SK-N-DZ (cell line): ENCODE measurements at regions not wholly inside any gene's neighbourhood (a gene's known extent, or its start where the extent isn't known, plus 50 kb on each side); places are given as distances from the start of the nearest gene placed in this dataset.

ENCODE experiments used
- DNase-seq: peaks from one replicate; pipeline ENCODE4 v3.0.0-alpha.2; 2015; ENCODE audit warnings: low spot score

- no peak for DNase-seq
These were observed 111.6 kb upstream of the GCFC2 start for GRCh38 chr2:75822336-75822735.

GRCh38 chr2:75820693-75821092 is 110.0 kb upstream of the GCFC2 start:
- no peak for DNase-seq

GRCh38 chr2:75810611-75811330 is 100.1 kb upstream of the GCFC2 start:
- DNase-seq: no peak

GRCh38 chr2:75808793-75809535 is 98.2 kb upstream of the GCFC2 start:
- DNase-seq: no peak

GRCh38 chr2:75807992-75808391 is 97.3 kb upstream of the GCFC2 start:
- no peak for DNase-seq

GRCh38 chr2:75801234-75801982 is 90.7 kb upstream of the GCFC2 start:
- DNase-seq: peak; percentile 6

GRCh38 chr2:75800456-75800855 is 89.7 kb upstream of the GCFC2 start:
- DNase-seq: no peak

- no peak for DNase-seq
These were observed 89.1 kb upstream of the GCFC2 start for GRCh38 chr2:75799859-75800258.

- DNase-seq: no peak
These were observed 87.9 kb upstream of the GCFC2 start for GRCh38 chr2:75798569-75798968.

GRCh38 chr2:75792996-75793395 is 82.3 kb upstream of the GCFC2 start:
- DNase-seq: no peak

GRCh38 chr2:75792146-75792545 is 81.4 kb upstream of the GCFC2 start:
- no peak for DNase-seq

GRCh38 chr2:75790814-75791467 is 80.2 kb upstream of the GCFC2 start:
- no peak for DNase-seq

GRCh38 chr2:75790121-75790813 is 79.6 kb upstream of the GCFC2 start:
- DNase-seq: no peak

- no peak for DNase-seq
These were observed 78.2 kb upstream of the GCFC2 start for GRCh38 chr2:75788902-75789301.

GRCh38 chr2:75788154-75788553 is 77.4 kb upstream of the GCFC2 start:
- DNase-seq: no peak

GRCh38 chr2:75787532-75788132 is 76.9 kb upstream of the GCFC2 start:
- peak; percentile 52 for DNase-seq

GRCh38 chr2:75775311-75775823 is 64.7 kb upstream of the GCFC2 start:
- DNase-seq: no peak

GRCh38 chr2:75772908-75773630 is 62.4 kb upstream of the GCFC2 start:
- DNase-seq: no peak

GRCh38 chr2:75765798-75766197 is 55.1 kb upstream of the GCFC2 start:
- no peak for DNase-seq

- no peak for DNase-seq
These were observed 53.9 kb upstream of the GCFC2 start for GRCh38 chr2:75764611-75765010.
